Loucy (cell line): ENCODE measurements at regions not wholly inside any gene's neighbourhood (a gene's known extent, or its start where the extent isn't known, plus 50 kb on each side); places are given as distances from the start of the nearest gene placed in this dataset.

ENCODE experiments used
- CTCF ChIP-seq: fragments of 200-600 bp; sonication (generic); conservative IDR thresholded peaks from 2 replicates; pipeline ENCODE4 v1.5.1; 2014; ENCODE audit warnings: mild to moderate bottlenecking, antibody characterized with exemption, low read length
- EZH2phosphoT487 ChIP-seq: fragments of 200-600 bp; IDR thresholded peaks from 2 replicates; pipeline ENCODE4 v1.6.1; 2018; ENCODE audit warnings: antibody characterized with exemption, mild to moderate bottlenecking, moderate library complexity, borderline replicate concordance

GRCh38 chr2:103809941-103810441, 1043.9 kb upstream of the POU3F3 start:
- TF ChIP-seq CTCF (no peak), EZH2phosphoT487 (no peak)
